IPS-20b (cell line): ENCODE measurements at regions not wholly inside any gene's neighbourhood (a gene's known extent, or its start where the extent isn't known, plus 50 kb on each side); places are given as distances from the start of the nearest gene placed in this dataset.

Experiments
- H3K27ac ChIP-seq: one replicate; pipeline ENCODE4 v1.5.1; 2013; ENCODE audit warnings: low read length
- H3K27me3 ChIP-seq: 2 replicates; pipeline ENCODE4 v1.6.1; 2013; ENCODE audit warnings: mild to moderate bottlenecking, low read length, inconsistent platforms; ENCODE audit not compliant: insufficient read depth
- H3K36me3 ChIP-seq: 2 replicates; pipeline ENCODE4 v1.6.1; 2013; ENCODE audit warnings: low read depth, mild to moderate bottlenecking, inconsistent platforms, low read length, moderate library complexity; ENCODE audit not compliant: insufficient read depth
- H3K4me1 ChIP-seq: 2 replicates; pipeline ENCODE4 v1.6.1; 2013; ENCODE audit warnings: mild to moderate bottlenecking, control low read depth, inconsistent platforms, low read length, moderate library complexity; ENCODE audit not compliant: insufficient read depth
- H3K4me3 ChIP-seq: 2 replicates; pipeline ENCODE4 v1.5.1; 2013; ENCODE audit warnings: mild to moderate bottlenecking, low read length, inconsistent platforms
- H3K9ac ChIP-seq: 2 replicates; pipeline ENCODE4 v1.6.1; 2013; ENCODE audit warnings: low read depth, mild to moderate bottlenecking, inconsistent platforms, low read length, moderate library complexity
- H3K9me3 ChIP-seq: 2 replicates; pipeline ENCODE4 v1.6.1; 2013; ENCODE audit warnings: mild to moderate bottlenecking, low read depth, low read length, inconsistent platforms; ENCODE audit not compliant: insufficient read depth

GRCh38 chr18:14031053-14031452 is 101.2 kb downstream of the ZNF519 start:
- peaks cover 5% of the 10 kb centered on the region; the same call in 1 of the 2 replicates for H3K9me3 ChIP-seq
- peaks cover 8% of the 10 kb centered on the region for H3K4me1 ChIP-seq
- H3K27me3 ChIP-seq = no peaks in the 10 kb centered on the region
- H3K27ac ChIP-seq = no peak overlapping the region
- no peak overlapping the region for H3K4me3 ChIP-seq
- H3K36me3 ChIP-seq = no peaks in the 10 kb centered on the region
- H3K9ac ChIP-seq = no peak overlapping the region

GRCh38 chr18:14029512-14029911 is 102.7 kb downstream of the ZNF519 start:
- peaks cover 20% of the 10 kb centered on the region for H3K4me1 ChIP-seq

DNA sequence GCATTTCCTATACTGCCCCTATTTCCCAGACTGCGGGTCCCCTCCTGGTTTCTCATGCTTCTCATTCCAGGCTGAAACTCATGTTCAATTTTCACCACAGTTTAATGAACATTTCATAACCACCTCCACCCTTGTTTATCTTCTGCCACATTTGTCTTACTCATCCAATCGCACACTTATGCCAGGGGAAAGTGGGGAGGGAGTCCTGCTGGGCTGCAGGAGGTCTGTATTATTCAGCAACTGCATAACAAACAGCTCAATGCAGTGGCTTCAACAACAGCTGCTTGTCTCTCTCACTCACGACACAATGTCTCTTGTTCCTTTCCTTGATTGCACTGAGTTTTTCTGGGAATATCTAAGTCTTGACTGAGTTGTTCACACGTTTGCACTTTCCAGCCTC is 106.0 kb downstream of the ZNF519 start:
- H3K27ac ChIP-seq = no peak overlapping the region

More at GRCh38 chr18:14029512-14029911, 102.7 kb downstream of the ZNF519 start:
- Histone ChIP-seq H3K27ac (no peak overlapping the region), H3K9ac (no peak overlapping the region), H3K27me3 (no peaks in the 10 kb centered on the region), H3K9me3 (peaks cover 5% of the 10 kb centered on the region; the same call in 1 of the 2 replicates), H3K36me3 (no peaks in the 10 kb centered on the region), H3K4me3 (no peak overlapping the region)

GRCh38 chr18:14025306-14025940 is 106.8 kb downstream of the ZNF519 start:
- Histone ChIP-seq H3K27me3 (no peaks in the 10 kb centered on the region), H3K27ac (no peak overlapping the region), H3K4me3 (peak overlapping the region; percentile 47), H3K9me3 (peaks cover 5% of the 10 kb centered on the region; the same call in 1 of the 2 replicates), H3K4me1 (peaks cover 22% of the 10 kb centered on the region), H3K9ac (no peak overlapping the region), H3K36me3 (no peaks in the 10 kb centered on the region)

More for the DNA sequence above, 106.0 kb downstream of the ZNF519 start:
- Histone ChIP-seq H3K4me3 (peak overlapping the region; percentile 47), H3K9me3 (peaks cover 5% of the 10 kb centered on the region; the same call in 1 of the 2 replicates), H3K9ac (peak overlapping the region; percentile 24; the same call in 1 of the 2 replicates), H3K4me1 (peaks cover 22% of the 10 kb centered on the region), H3K36me3 (no peaks in the 10 kb centered on the region), H3K27me3 (no peaks in the 10 kb centered on the region)

DNA sequence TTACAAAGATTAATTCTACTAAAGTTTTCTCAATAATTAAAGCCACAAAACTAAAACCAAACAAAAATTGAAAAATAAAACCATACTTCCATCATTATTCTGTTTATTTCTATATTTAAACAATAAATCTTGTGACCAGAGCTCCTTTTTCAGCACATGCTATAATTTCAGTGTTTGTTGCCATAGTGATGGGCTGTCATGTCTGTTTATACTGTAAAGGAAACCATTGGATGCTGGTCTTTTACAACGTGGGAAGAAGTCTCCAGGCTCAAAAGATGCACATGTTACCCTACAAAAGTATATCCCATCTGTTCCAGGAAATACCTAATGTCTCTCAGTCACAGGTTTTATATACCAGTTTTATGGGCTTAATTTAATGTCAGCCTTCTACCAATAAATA is 100.1 kb upstream of the MC2R start:
- H3K9ac ChIP-seq = no peak overlapping the region
- H3K36me3 ChIP-seq = no peaks in the 10 kb centered on the region
- peaks cover 3% of the 10 kb centered on the region; the same call in 1 of the 2 replicates for H3K9me3 ChIP-seq
- no peaks in the 10 kb centered on the region for H3K27me3 ChIP-seq
- H3K27ac ChIP-seq = no peak overlapping the region
- H3K4me1 ChIP-seq = no peaks in the 10 kb centered on the region
- H3K4me3 ChIP-seq = no peak overlapping the region

DNA sequence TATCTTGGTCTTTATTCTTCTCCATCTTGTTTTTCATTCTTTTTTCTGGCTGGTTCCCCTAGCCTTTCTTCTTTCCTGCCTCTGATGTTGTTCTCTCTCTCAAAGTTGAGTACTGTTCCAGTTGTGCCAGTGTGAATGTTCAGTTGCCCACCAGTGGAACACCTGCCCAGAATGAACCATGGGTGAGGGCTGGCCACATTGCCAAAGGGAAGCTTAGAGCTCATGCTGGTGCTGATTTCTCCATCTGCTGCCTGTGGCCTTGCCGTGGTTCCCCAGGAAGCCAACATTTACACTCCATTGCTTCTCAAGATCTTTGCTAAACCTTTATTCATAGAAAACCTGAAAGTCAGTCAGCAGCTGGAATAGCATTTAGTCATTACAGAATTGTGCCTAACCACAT is 99.1 kb upstream of the MC2R start:
- no peak overlapping the region for H3K27ac ChIP-seq
- peaks cover 5% of the 10 kb centered on the region for H3K9me3 ChIP-seq
- no peaks in the 10 kb centered on the region for H3K4me1 ChIP-seq
- H3K9ac ChIP-seq = no peak overlapping the region
- H3K36me3 ChIP-seq = no peaks in the 10 kb centered on the region
- H3K27me3 ChIP-seq = no peaks in the 10 kb centered on the region
- no peak overlapping the region for H3K4me3 ChIP-seq

- H3K4me3 ChIP-seq = no peak overlapping the region
Observed at GRCh38 chr18:14000884-14001283, 85.5 kb upstream of the MC2R start.

DNA sequence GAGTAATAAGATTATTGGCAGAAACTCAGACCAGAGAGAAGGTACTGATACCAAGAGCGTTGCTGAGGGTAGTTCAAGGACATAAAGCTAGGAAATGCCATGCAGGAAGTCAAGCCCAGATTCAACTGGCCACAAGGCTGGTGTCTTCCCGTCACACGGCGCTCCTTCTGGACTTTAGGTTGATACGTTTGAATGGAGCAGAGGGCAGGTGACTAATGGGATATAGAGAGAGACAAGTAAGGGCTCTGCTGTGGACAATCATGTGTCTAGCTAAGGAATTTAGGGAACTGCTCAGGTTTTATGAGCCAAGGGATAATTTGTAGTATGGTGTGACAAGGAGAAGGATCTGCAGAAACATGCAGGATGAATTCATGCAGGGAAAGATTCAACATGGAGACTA is 83.9 kb upstream of the MC2R start:
- Histone ChIP-seq H3K9me3 (no peaks in the 10 kb centered on the region), H3K4me3 (no peak overlapping the region), H3K4me1 (no peaks in the 10 kb centered on the region), H3K27me3 (no peaks in the 10 kb centered on the region), H3K27ac (no peak overlapping the region), H3K9ac (no peak overlapping the region), H3K36me3 (no peaks in the 10 kb centered on the region)

More at GRCh38 chr18:14000884-14001283, 85.5 kb upstream of the MC2R start:
- no peaks in the 10 kb centered on the region for H3K36me3 ChIP-seq
- H3K9me3 ChIP-seq = no peaks in the 10 kb centered on the region
- no peaks in the 10 kb centered on the region for H3K4me1 ChIP-seq
- no peak overlapping the region for H3K9ac ChIP-seq
- H3K27me3 ChIP-seq = no peaks in the 10 kb centered on the region
- H3K27ac ChIP-seq = no peak overlapping the region

- no peaks in the 10 kb centered on the region for H3K9me3 ChIP-seq
- H3K4me3 ChIP-seq = no peak overlapping the region
- H3K27me3 ChIP-seq = no peaks in the 10 kb centered on the region
- no peaks in the 10 kb centered on the region for H3K36me3 ChIP-seq
- H3K4me1 ChIP-seq = no peaks in the 10 kb centered on the region
- H3K27ac ChIP-seq = no peak overlapping the region
- no peak overlapping the region for H3K9ac ChIP-seq
Observed at GRCh38 chr18:13998571-13998970, 83.2 kb upstream of the MC2R start.

GRCh38 chr18:13993730-13994129 is 78.4 kb upstream of the MC2R start:
- Histone ChIP-seq H3K4me3 (no peak overlapping the region), H3K27me3 (no peaks in the 10 kb centered on the region), H3K4me1 (peaks cover 11% of the 10 kb centered on the region; the same call in 1 of the 2 replicates), H3K27ac (no peak overlapping the region), H3K36me3 (no peaks in the 10 kb centered on the region), H3K9me3 (peaks cover 7% of the 10 kb centered on the region), H3K9ac (no peak overlapping the region)

DNA sequence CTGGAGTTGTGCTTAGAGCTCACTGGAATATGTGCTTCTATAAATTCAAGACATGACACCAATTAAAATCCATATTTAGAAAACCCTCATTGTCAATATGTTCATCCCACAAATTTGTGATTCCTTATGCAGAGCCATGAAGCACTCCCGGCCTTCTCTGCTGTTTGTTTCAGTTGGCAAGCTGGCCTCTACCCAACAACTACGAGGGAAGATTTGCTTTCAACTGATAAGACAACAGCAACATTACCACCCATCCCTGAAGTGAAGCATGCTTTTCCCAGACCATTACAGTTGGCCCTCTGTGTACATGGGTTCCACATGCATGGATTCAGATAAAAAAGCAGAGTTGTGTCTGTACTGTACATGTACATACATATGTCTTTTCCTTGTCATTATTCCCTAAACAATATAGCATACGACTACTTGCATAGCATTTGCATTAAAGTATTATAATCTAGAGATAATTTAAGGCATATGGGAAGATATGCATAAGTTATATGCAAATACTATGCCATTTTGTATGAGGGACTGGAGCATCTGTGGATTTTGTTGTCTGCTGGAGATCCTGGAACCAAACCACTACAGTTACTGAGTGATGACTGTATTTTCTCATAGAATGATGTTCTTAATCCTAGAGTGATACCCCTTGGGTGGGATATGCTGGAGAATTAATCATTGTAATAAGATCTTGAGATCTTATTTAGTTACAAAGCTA is 77.6 kb upstream of the MC2R start:
- Histone ChIP-seq H3K9ac (no peak overlapping the region), H3K4me3 (no peak overlapping the region), H3K36me3 (no peaks in the 10 kb centered on the region), H3K4me1 (peaks cover 18% of the 10 kb centered on the region; the same call in 1 of the 2 replicates), H3K27ac (no peak overlapping the region), H3K27me3 (no peaks in the 10 kb centered on the region), H3K9me3 (peaks cover 7% of the 10 kb centered on the region)

DNA sequence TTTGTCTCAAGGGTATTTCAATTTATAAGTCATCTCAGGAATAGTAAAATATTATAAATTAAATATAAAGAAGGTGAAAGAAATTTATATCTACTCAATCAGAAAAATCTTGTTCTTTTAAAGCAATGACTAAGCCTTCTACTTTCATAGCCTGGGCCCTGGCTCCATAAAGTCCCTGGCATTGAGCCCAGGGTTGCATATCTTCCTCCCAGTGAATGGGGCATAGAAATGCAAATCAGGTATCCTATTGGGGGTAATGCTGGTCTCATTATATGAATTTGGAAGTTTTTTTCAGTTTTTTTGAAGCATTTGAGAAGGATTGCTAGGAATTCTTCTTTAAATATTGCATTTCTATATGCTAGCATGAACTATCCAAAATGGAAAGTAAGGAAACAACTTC is 73.9 kb upstream of the MC2R start:
- Histone ChIP-seq H3K27me3 (no peaks in the 10 kb centered on the region), H3K9me3 (peaks cover 9% of the 10 kb centered on the region), H3K27ac (no peak overlapping the region), H3K4me1 (peaks cover 19% of the 10 kb centered on the region; the same call in 1 of the 2 replicates), H3K9ac (no peak overlapping the region), H3K4me3 (peak overlapping the region; percentile 42; the same call in 1 of the 2 replicates), H3K36me3 (no peaks in the 10 kb centered on the region)
